ENCODE measurements at regions not wholly inside any gene's neighbourhood (a gene's known extent, or its start where the extent isn't known, plus 50 kb on each side); places are given as distances from the start of the nearest gene placed in this dataset.
A peak's percentile ranks its signal among the peaks of the same experiment; 100 is the strongest.

GRCh38 chr5:57989378-57989777, 470.5 kb downstream of the PLK2 start:
- intact Hi-C loops (cut with micrococcal nuclease; ENCODE audit: unreplicated experiment), result no loop called here
- ChIA-PET POLR2A (no interaction called here), CTCF (no interaction called here)
- Mint-ChIP-seq H3K27me3 (ENCODE audit: insufficient read depth, unreplicated experiment) (no peaks in the 10 kb centered on the region), H3K27ac (ENCODE audit: unreplicated experiment) (no peak overlapping the region), H3K4me3 (ENCODE audit: unreplicated experiment) (no peak overlapping the region), H3K9me3 (ENCODE audit: unreplicated experiment) (no peaks in the 10 kb centered on the region), H3K4me1 (ENCODE audit: low read depth, unreplicated experiment) (peaks cover 16% of the 10 kb centered on the region), H3K36me3 (ENCODE audit: insufficient read depth, unreplicated experiment) (no peaks in the 10 kb centered on the region)
- no peak overlapping the region for H3K4me3 ChIP-seq (ENCODE audit: low read depth, low read length)
- no peaks in the 10 kb centered on the region for H3K9me3 ChIP-seq
- TF ChIP-seq, protein P1, sequence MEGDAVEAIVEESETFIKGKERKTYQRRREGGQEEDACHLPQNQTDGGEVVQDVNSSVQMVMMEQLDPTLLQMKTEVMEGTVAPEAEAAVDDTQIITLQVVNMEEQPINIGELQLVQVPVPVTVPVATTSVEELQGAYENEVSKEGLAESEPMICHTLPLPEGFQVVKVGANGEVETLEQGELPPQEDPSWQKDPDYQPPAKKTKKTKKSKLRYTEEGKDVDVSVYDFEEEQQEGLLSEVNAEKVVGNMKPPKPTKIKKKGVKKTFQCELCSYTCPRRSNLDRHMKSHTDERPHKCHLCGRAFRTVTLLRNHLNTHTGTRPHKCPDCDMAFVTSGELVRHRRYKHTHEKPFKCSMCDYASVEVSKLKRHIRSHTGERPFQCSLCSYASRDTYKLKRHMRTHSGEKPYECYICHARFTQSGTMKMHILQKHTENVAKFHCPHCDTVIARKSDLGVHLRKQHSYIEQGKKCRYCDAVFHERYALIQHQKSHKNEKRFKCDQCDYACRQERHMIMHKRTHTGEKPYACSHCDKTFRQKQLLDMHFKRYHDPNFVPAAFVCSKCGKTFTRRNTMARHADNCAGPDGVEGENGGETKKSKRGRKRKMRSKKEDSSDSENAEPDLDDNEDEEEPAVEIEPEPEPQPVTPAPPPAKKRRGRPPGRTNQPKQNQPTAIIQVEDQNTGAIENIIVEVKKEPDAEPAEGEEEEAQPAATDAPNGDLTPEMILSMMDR (IDR thresholded peaks at IDR 0.05; ENCODE audit: insufficient read depth in 1 of 2, low read depth in 1 of 2, low read length in 1 of 2, severe bottlenecking in 1 of 2, unreplicated experiment in 1 of 2), result no peak
- no peaks in the 10 kb centered on the region for H3K27me3 ChIP-seq (replicated peaks; ENCODE audit: control insufficient read depth, insufficient read depth, low read length)
- no peaks in the 10 kb centered on the region for H3K36me3 ChIP-seq (ENCODE audit: control insufficient read depth, insufficient read depth, low read length)
- BruUV-seq (replicated peaks), result no TSS peak
- peaks cover 8% of the 10 kb centered on the region; the same call in 1 of the 2 replicates for H3K4me1 ChIP-seq
- peak in 1 of 2 experiments; percentile 5 for DNase-seq

GRCh38 chr5:57988813-57989212, 471.1 kb downstream of the PLK2 start:
- no peak overlapping the region for H3K4me3 Mint-ChIP-seq (ENCODE audit: unreplicated experiment)
- H3K9me3 ChIP-seq, result no peaks in the 10 kb centered on the region
- CTCF ChIA-PET, result no interaction called here

GRCh38 chr5:57987552-57987951, 472.3 kb downstream of the PLK2 start:
- H3K4me1 ChIP-seq, result peaks cover 8% of the 10 kb centered on the region; the same call in 1 of the 2 replicates
- no peaks in the 10 kb centered on the region for H3K36me3 ChIP-seq (ENCODE audit: control insufficient read depth, insufficient read depth, low read length)
- Mint-ChIP-seq H3K36me3 (ENCODE audit: insufficient read depth, unreplicated experiment) (no peaks in the 10 kb centered on the region), H3K27ac (ENCODE audit: unreplicated experiment) (no peak overlapping the region), H3K27me3 (ENCODE audit: insufficient read depth, unreplicated experiment) (no peaks in the 10 kb centered on the region), H3K4me3 (ENCODE audit: unreplicated experiment) (no peak overlapping the region), H3K9me3 (ENCODE audit: unreplicated experiment) (no peaks in the 10 kb centered on the region), H3K4me1 (ENCODE audit: low read depth, unreplicated experiment) (peaks cover 16% of the 10 kb centered on the region)
- CTCF ChIA-PET, result no interaction called here
- no peak overlapping the region for H3K4me3 ChIP-seq (ENCODE audit: low read depth, low read length)
- intact Hi-C loops (cut with micrococcal nuclease; ENCODE audit: unreplicated experiment), result no loop called here
- POLR2A ChIA-PET, result no interaction called here
- DNase-seq, result no peak
- TF ChIP-seq, protein P1 (IDR thresholded peaks at IDR 0.05; ENCODE audit: insufficient read depth in 1 of 2, low read depth in 1 of 2, low read length in 1 of 2, severe bottlenecking in 1 of 2, unreplicated experiment in 1 of 2), result no peak
- no peaks in the 10 kb centered on the region for H3K9me3 ChIP-seq
- no TSS peak for BruUV-seq (replicated peaks)
- H3K27me3 ChIP-seq (replicated peaks; ENCODE audit: control insufficient read depth, insufficient read depth, low read length), result no peaks in the 10 kb centered on the region

More at GRCh38 chr5:57988813-57989212, 471.1 kb downstream of the PLK2 start:
- H3K27ac Mint-ChIP-seq (ENCODE audit: unreplicated experiment), result no peak overlapping the region
- BruUV-seq (replicated peaks), result no TSS peak
- no peaks in the 10 kb centered on the region for H3K27me3 Mint-ChIP-seq (ENCODE audit: insufficient read depth, unreplicated experiment)
- peaks cover 16% of the 10 kb centered on the region for H3K4me1 Mint-ChIP-seq (ENCODE audit: low read depth, unreplicated experiment)
- Histone ChIP-seq H3K36me3 (ENCODE audit: control insufficient read depth, insufficient read depth, low read length) (no peaks in the 10 kb centered on the region), H3K27me3 (replicated peaks; ENCODE audit: control insufficient read depth, insufficient read depth, low read length) (no peaks in the 10 kb centered on the region), H3K4me3 (ENCODE audit: low read depth, low read length) (no peak overlapping the region), H3K4me1 (peaks cover 8% of the 10 kb centered on the region; the same call in 1 of the 2 replicates)
- TF ChIP-seq, protein P1 (IDR thresholded peaks at IDR 0.05; ENCODE audit: insufficient read depth in 1 of 2, low read depth in 1 of 2, low read length in 1 of 2, severe bottlenecking in 1 of 2, unreplicated experiment in 1 of 2), result no peak
- H3K36me3 Mint-ChIP-seq (ENCODE audit: insufficient read depth, unreplicated experiment), result no peaks in the 10 kb centered on the region
- no peaks in the 10 kb centered on the region for H3K9me3 Mint-ChIP-seq (ENCODE audit: unreplicated experiment)
- no peak for DNase-seq
- POLR2A ChIA-PET, result no interaction called here
- intact Hi-C loops (cut with micrococcal nuclease; ENCODE audit: unreplicated experiment), result no loop called here
